OCI-M1 (cell line): ENCODE measurements at regions not wholly inside any gene's neighbourhood (a gene's known extent, or its start where the extent isn't known, plus 50 kb on each side); places are given as distances from the start of the nearest gene placed in this dataset.
"Not testable (repeated sequence)": the region's sequence is repeated elsewhere in the genome, so short reads cannot be mapped to it uniquely, and the experiment has no call there.

Source experiments
- DNase-seq: peaks from one replicate; lab custom pipeline; 2025; lab: John Stamatoyannopoulos, UW

GRCh38 chr11:101741479-101742175 is 157.8 kb upstream of the TRPC6 start:
- no peak for DNase-seq

GRCh38 chr11:101741061-101741460 is 157.3 kb upstream of the TRPC6 start:
- DNase-seq = no peak

- DNase-seq = no peak
Measured at GRCh38 chr11:101738452-101738851, 154.6 kb upstream of the TRPC6 start.

- no peak for DNase-seq
Measured at GRCh38 chr11:101729406-101730078, 145.7 kb upstream of the TRPC6 start.

GRCh38 chr11:101727451-101727850 is 143.6 kb upstream of the TRPC6 start:
- DNase-seq = no peak

- DNase-seq = no peak
Measured at GRCh38 chr11:101726988-101727387, 143.2 kb upstream of the TRPC6 start.

- no peak for DNase-seq
Measured at GRCh38 chr11:101723371-101723770, 139.6 kb upstream of the TRPC6 start.

- DNase-seq = no peak
Measured at GRCh38 chr11:101721270-101721669, 137.5 kb upstream of the TRPC6 start.

GRCh38 chr11:101718402-101718801 is 134.6 kb upstream of the TRPC6 start:
- no peak for DNase-seq

GRCh38 chr11:101717619-101718018 is 133.8 kb upstream of the TRPC6 start:
- DNase-seq = no peak

- no peak for DNase-seq
Measured at GRCh38 chr11:101715281-101715680, 131.5 kb upstream of the TRPC6 start.

GRCh38 chr11:101707477-101707876 is 123.7 kb upstream of the TRPC6 start:
- no peak for DNase-seq

GRCh38 chr11:101706541-101706940 is 122.7 kb upstream of the TRPC6 start:
- DNase-seq = no peak

- no peak for DNase-seq
Measured at GRCh38 chr11:101705972-101706371, 122.2 kb upstream of the TRPC6 start.

- DNase-seq = not testable (repeated sequence)
Measured at GRCh38 chr11:101694869-101695268, 111.1 kb upstream of the TRPC6 start.

- DNase-seq = no peak
Measured at GRCh38 chr11:101692980-101693379, 109.2 kb upstream of the TRPC6 start.

GRCh38 chr11:101686514-101686913 is 102.7 kb upstream of the TRPC6 start:
- DNase-seq = no peak

GRCh38 chr11:101668236-101668635 is 84.4 kb upstream of the TRPC6 start:
- no peak for DNase-seq

GRCh38 chr11:101666916-101667315 is 83.1 kb upstream of the TRPC6 start:
- no peak for DNase-seq

- DNase-seq = no peak
Measured at GRCh38 chr11:101661559-101661958, 77.8 kb upstream of the TRPC6 start.
